ENCODE measurements at regions not wholly inside any gene's neighbourhood (a gene's known extent, or its start where the extent isn't known, plus 50 kb on each side); places are given as distances from the start of the nearest gene placed in this dataset.
"Not testable (repeated sequence)": the region's sequence is repeated elsewhere in the genome, so short reads cannot be mapped to it uniquely, and the experiment has no call there.

- not testable (repeated sequence) for DNase-seq
Measured at GRCh38 chr5:21274361-21274760, 1286.4 kb upstream of the CDH18 start.

DNA sequence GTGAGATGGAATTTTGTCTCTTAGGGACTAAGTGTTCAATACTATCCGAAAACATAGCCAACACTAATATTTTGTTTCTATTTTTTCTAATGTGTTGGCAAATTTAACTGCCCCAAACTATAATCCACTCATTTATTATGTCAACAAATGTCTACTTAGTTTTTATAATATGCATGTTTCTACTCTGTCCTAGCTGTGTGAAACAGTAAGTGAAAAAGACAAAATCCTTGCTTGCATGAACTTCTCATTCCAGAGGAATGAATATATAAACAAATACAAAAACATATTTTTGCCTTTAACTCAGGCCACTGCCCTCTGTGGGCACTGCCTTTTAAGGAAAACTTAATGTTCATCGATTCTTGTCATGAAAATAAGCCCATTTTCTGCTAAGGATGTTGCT lies 1275.4 kb upstream of the CDH18 start:
- DNase-seq: no peak

DNA sequence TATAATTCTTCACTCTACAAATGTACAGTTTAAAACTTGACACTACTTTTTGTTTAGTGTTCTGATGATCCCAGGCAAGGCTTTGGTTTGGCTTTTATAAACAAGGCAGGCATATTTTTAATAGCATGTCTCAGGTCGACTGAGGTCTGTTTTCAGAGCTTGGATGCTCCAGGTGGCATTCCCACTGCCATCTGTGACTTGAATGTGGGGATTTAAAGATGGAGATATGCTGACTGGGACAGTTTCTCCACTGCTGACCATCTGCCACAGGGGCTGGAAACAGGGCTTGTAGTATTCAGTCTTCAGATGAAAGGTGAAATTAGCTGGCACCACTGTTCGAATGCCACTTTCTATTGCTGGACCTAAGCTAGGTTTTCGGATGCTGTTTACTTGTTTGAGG lies 1266.2 kb upstream of the CDH18 start:
- no peak for DNase-seq

- no peak for DNase-seq
Measured at GRCh38 chr5:21244982-21245381, 1257.0 kb upstream of the CDH18 start.

- no peak for DNase-seq
Measured at GRCh38 chr5:21238786-21239185, 1250.8 kb upstream of the CDH18 start.

DNA sequence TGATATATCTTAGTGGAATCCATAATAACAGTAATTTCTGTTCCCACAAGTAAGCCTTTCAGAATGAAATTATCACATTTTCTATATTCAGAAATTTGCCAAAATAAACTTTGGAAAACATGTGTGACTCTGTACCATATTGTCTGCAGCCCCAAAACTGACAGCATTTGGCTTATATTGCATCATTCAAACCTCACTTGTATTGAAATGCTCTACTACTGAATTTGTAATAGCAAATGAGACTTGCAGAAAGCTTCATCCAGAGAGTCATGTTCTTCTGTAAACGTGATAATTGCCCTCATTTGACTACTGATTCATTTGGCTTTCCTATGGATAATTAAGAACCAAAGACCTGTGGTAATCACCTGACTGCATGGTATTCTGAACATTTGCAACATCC lies 1249.5 kb upstream of the CDH18 start:
- DNase-seq: no peak

DNA sequence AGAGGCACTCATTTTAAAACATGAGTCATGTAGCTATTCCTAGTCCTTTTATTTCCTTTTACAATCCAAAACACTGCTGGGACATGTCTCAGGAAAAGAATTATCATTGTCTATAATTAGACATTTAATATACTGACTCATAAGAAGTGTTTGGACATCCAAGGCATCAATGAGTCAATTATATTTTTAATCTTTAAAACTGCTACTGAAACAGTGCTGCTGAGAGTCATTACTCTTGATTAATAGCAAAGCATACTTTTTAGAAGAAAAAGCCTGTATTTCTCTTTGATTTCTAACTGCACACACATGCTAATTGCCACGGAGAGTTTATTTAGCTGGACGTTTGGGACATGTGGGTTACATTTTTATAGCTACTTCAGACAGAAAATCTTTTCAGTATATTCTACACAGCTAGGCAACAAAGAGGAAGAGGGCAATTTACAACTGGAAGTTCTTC lies 1249.0 kb upstream of the CDH18 start:
- no peak for DNase-seq

DNA sequence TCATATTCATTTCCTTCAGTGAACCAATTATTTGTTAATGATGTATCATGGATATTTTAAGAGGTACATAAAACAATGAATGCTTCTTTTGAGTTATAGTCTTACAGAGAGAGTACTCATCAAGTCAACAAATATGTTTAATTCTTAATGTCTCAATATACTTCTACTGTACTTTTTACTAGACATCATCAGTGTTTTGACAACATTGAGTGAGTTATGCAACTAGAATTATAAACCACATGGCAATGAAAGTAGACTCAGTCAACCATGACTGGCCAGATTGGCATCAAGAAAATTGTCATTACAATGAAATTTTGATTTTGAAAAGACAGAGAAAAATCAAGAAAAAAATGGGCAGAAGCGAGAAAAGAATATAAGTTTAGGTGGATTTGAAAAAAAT lies 1248.1 kb upstream of the CDH18 start:
- no peak for DNase-seq

- DNase-seq: no peak
Measured at GRCh38 chr5:21225223-21226064, 1237.4 kb upstream of the CDH18 start.

DNA sequence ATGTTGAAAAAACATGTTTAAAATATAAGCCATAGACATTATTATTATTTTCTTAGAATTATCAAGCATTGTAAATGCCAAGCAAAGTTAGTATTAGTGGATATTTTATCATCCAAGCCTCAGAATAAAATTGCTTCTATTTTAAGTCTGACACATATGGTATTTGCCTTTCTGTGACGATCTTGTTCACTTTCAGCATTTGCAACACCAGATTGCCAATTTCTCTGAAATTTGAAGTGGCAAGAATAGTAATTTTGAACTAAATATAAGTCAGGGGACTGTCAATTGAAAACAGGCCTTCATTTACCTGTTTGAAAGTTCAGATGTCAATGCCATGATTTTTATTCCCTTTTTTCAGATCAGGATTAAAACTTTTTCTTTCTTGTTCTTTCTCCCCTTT lies 1233.6 kb upstream of the CDH18 start:
- no peak for DNase-seq

DNA sequence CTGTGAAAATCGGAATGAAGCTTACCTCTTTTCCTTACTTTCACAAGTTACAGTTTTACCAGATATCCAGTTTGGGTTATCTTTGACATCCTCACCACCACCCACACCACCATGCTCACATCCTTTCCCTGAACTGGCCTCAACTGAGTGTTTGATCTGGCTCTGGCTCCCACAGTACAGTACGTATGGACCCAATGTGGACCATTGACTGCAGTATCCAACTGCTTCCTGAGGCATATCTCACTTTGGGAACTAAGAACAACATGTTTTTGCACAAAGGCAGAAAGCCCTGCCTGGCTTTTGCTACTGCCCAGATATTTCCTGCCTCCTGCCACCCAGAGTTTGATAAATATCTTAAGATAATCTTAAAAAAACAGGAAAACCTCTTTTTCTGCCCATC lies 1232.0 kb upstream of the CDH18 start:
- DNase-seq: no peak

- DNase-seq: no peak
Measured at GRCh38 chr5:21219251-21219650, 1231.3 kb upstream of the CDH18 start.

- no peak for DNase-seq
Measured at GRCh38 chr5:21212026-21212425, 1224.0 kb upstream of the CDH18 start.

GRCh38 chr5:21209409-21209808 lies 1221.4 kb upstream of the CDH18 start:
- no peak for DNase-seq

DNA sequence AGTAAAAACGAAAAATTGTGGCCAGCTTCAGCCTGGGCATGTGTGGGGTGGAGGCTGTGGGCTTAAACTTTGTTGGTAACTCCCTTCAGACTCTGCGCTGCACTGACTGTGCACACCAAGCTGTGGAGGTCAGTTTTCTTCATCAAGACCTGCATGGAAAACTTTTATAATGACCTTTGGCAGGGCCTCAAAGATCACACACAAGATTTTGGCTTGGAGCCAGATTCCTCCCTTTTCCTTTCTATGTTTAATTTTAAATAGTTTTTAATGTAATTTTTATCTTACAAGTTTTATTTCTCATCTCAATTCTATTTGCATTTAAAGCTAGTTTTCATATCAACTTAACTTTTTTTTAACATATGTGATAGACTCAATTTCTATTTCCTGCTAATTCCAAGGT lies 1211.1 kb upstream of the CDH18 start:
- no peak for DNase-seq

DNA sequence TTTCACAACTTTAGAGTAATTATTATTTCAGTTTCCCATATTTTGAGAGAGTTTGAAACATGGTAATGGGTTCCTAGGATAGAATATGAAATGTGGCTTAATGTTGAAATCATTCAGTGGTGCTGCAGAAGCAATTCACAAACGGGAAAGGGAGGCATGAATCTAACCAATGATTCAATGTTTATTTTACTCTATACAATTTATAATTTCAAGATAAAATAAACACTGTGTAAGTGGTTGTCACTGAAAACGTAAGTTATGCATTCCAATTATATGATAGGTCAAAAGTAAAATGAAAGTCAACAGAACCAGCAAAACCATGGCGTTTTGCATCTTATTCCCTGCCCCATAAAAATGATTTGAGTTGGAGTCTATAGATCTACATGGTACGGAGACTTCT lies 1207.1 kb upstream of the CDH18 start:
- DNase-seq: no peak

- DNase-seq: no peak
Measured at GRCh38 chr5:21185536-21185935, 1197.5 kb upstream of the CDH18 start.

GRCh38 chr5:21184581-21184980 lies 1196.6 kb upstream of the CDH18 start:
- no peak for DNase-seq

DNA sequence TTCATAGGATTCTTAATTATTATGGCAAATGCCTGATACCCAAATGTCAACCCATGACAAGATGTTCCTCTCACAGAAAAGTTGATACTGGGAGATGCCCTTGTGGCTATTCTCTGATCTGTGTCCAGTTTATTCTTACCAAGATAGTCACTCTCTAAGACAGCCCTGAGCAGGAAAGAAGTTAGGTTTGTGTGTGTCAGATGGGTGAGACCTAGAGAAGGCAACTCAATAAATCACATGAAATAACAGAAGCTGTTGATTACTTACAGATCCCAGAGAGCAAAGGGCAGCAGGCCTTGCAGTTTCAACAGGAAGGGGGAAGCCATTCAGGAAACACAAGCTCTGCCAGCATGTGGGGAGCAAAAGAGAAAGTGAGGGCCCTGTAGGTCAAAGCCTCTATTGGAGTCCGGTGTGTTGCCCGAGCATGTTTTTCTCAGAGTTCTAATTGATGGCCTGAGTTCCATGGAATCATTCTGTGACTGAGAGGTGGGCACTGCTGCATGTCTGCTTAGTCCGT lies 1193.7 kb upstream of the CDH18 start:
- DNase-seq: no peak

GRCh38 chr5:21173526-21173925 lies 1185.5 kb upstream of the CDH18 start:
- DNase-seq: no peak

GRCh38 chr5:21173036-21173435 lies 1185.0 kb upstream of the CDH18 start:
- no peak for DNase-seq

GRCh38 chr5:21171038-21171437 lies 1183.0 kb upstream of the CDH18 start:
- no peak for DNase-seq

- no peak for DNase-seq
Measured at GRCh38 chr5:21168557-21168956, 1180.6 kb upstream of the CDH18 start.

DNA sequence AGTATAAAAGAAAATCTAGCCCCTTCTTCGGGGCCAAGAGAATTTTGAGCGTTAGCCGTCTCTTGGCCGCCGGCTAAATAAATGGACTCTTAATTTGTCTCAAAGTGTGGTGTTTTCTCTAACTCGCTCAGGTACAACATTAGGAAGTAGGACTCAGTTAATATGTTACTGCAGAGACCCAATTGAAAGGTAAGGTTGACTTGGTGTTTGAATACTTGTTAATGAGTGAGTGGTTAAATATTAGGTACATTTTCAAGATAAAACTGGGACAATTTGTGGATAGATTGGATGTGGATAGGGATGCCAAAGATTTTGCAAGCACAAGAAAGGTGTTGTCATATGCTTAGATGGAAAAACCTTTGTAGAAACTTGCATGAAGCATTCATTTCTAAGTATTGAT lies 1177.3 kb upstream of the CDH18 start:
- no peak for DNase-seq

GRCh38 chr5:21164425-21164824 lies 1176.4 kb upstream of the CDH18 start:
- no peak for DNase-seq
